ENCODE measurements at regions not wholly inside any gene's neighbourhood (a gene's known extent, or its start where the extent isn't known, plus 50 kb on each side); places are given as distances from the start of the nearest gene placed in this dataset.

- DNase-seq (ENCODE audit: low read depth in 3 of 3) = no peak
Measured at GRCh38 chr13:74043237-74043636, 91.0 kb downstream of the KLF12 start.

GRCh38 chr13:74040200-74040599, 94.0 kb downstream of the KLF12 start:
- DNase-seq (ENCODE audit: low read depth in 3 of 3) = peak in 1 of 3 experiments; percentile 16

- no peak for DNase-seq (ENCODE audit: low read depth in 3 of 3)
Measured at GRCh38 chr13:74039667-74040066, 94.5 kb downstream of the KLF12 start.

GRCh38 chr13:74039154-74039553, 95.0 kb downstream of the KLF12 start:
- DNase-seq (ENCODE audit: low read depth in 3 of 3) = no peak

DNA sequence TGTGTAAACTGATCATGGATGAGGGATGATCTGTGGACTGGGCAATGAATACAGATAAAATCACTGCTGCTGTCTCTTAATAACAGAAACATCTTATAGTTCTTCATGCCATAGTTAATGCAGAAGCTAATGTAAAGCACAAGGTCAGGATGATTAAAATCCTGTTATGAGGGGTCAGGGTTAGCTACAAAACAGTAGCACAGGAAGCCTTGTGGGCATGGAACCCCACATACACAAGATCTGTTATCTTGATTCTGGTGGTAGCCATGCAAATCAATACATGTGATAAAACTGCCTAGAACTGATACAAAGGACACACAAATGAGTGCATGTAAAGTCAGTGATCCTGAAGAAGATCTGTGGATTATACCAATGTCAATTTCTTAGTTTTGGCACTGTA, 96.4 kb downstream of the KLF12 start:
- no peak for DNase-seq (ENCODE audit: low read depth in 3 of 3)

GRCh38 chr13:74036373-74036772, 97.8 kb downstream of the KLF12 start:
- no peak for DNase-seq (ENCODE audit: low read depth in 3 of 3)

GRCh38 chr13:74035896-74036295, 98.3 kb downstream of the KLF12 start:
- DNase-seq (ENCODE audit: low read depth in 3 of 3) = no peak

GRCh38 chr13:74032325-74032724, 101.9 kb downstream of the KLF12 start:
- no peak for DNase-seq (ENCODE audit: low read depth in 3 of 3)

GRCh38 chr13:74027161-74027779, 106.9 kb downstream of the KLF12 start:
- no peak for DNase-seq (ENCODE audit: low read depth in 3 of 3)

DNA sequence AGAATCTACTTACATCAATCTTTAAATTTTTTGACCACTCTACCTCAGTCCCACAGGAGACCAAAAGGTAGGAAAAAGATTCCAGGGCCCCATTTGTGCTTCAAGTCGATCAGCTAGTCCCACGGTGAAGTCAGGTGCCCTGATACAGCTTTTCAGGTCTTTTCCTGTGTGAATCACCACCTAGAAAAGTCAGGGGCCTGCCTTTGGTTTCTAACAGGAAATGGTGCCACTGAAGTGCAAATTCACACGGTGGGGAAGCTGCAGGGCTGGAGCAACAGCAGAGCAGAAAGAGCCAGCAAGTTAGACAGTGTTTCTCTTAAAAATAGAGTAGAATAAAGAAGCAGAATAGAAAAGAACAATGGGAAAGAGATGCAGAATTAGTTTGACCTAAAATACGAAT, 107.5 kb downstream of the KLF12 start:
- DNase-seq (ENCODE audit: low read depth in 3 of 3) = peak; percentile 39 to 53 (median 47)

DNA sequence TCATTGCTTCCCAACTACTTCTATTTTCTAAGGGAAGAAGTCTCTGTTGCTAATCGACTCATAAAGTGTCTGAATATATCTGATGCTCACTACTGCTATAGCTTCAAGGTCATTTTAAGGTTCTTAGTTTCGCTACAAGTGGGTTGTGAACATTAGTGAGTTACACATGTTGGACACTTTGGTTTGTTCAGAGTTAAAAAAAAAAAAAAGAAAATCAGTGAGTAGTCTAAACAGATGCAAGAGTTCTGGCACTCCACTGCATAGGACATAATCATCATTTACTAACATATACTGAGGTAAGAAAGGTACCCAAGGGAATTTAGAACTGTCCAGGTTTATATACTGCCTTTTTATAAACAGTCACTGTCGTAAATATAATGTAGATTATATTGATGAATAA, 108.8 kb downstream of the KLF12 start:
- DNase-seq (ENCODE audit: low read depth in 3 of 3) = no peak

DNA sequence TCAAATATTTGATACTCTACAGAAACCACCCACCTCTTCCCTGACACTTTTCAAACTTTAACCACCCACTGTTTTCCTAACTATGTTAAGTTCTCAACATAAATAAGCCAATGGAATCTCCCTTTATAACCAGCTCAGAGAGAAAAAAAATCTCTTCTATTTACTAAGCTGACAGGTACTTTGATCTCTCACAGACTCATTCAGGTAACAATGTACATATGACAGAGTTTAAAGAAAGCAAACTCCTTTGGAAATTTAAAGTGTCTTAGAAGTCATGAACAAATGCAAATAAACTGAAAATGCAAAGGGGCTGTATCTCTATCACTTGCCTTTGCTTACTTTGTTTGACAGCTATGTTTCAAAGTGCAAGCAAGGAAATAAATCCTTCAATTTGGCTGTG, 109.3 kb downstream of the KLF12 start:
- DNase-seq (ENCODE audit: low read depth in 3 of 3) = no peak

DNA sequence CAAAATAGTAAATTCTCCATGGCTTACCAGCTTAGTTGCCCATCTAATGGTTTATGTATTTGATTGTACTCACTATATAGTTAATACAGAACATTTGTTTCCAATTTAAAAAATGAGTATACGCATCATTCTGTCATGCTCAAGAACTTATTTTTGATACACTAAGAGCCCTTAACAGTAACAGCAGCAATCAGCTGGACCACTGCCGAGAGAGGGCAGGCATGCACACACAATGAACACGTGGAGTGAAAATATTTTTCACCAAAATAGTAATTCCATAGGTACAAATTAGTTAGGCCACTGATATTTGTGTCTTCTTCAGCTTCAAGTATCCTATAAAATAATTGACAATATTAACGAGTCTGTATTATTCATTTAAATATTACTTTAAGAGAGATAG, 109.9 kb downstream of the KLF12 start:
- no peak for DNase-seq (ENCODE audit: low read depth in 3 of 3)

DNA sequence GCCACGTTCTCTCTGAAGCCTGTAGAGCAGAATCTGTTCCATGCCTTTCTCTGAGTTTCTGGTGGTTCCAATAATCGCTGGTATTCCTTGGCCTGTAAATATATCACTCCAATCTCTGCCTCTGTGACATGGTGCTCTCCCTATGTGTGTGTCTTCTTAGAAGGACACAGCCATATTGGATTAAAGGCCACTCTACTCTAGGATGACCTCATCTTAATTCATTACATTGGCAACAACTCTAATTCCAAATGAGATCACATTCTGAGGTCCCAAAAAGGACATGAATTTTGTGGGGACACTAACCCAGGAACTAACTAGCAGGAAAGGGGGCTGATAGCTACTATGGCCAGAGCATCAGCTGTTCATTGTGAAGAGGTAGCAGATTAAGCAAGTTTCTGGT, 110.7 kb downstream of the KLF12 start:
- DNase-seq (ENCODE audit: low read depth in 3 of 3) = no peak

DNA sequence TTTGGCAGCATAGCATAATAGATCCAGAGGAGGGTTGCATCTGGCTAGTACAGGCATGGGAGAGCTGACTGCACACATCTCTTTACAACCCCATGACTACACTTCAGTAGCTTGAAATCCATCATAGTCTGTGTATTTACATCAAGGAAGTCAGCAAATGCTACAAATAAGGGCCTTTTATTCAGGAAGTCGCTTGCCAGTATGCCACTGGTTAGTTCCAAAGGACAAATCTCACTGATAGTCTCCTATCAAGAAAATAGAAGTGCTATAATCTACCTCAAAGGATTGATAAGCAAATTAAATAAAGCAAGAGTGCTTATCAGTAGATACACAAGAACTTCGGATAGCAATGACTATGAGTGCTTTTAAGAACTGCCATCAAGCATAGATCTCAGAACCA, 112.7 kb downstream of the KLF12 start:
- DNase-seq (ENCODE audit: low read depth in 3 of 3) = no peak

- DNase-seq (ENCODE audit: low read depth in 3 of 3) = no peak
Measured at GRCh38 chr13:74018062-74018431, 116.2 kb downstream of the KLF12 start.

DNA sequence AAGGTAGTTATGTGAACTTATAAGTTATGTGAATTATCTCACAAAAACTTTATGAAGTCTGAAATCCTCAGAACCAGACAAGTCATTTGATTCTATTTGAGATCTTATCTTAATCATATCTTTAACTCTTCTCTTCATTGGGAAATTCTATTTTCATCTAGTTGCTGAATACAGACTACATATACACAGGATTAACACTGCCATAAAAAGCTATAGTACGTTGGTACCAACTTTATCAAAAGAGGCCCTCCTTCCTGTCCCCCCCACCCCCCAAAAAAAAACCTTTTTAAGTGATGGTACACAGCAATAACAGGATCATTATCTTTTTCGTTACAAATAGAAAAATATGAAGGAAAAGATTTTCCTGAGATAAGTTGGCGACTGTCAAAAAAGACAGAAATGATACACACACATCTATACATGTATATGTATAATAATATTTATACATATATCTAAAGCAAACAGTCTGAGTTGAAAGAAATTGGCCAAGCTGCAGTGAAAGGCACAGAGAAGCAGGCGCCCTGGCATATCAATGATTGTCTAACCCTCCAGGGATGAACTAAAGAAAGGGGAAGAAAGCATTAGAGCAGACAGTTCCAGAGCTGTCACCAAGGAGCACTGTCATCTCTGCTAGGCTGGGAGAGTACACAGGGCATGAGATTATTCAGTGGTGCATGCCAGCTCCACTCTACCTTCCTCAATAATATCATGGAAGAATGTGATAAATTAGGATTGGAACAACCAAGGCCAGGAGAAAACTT, 116.7 kb downstream of the KLF12 start:
- no peak for DNase-seq (ENCODE audit: low read depth in 3 of 3)

- DNase-seq (ENCODE audit: low read depth in 3 of 3) = no peak
Measured at GRCh38 chr13:74015137-74015536, 119.1 kb downstream of the KLF12 start.

DNA sequence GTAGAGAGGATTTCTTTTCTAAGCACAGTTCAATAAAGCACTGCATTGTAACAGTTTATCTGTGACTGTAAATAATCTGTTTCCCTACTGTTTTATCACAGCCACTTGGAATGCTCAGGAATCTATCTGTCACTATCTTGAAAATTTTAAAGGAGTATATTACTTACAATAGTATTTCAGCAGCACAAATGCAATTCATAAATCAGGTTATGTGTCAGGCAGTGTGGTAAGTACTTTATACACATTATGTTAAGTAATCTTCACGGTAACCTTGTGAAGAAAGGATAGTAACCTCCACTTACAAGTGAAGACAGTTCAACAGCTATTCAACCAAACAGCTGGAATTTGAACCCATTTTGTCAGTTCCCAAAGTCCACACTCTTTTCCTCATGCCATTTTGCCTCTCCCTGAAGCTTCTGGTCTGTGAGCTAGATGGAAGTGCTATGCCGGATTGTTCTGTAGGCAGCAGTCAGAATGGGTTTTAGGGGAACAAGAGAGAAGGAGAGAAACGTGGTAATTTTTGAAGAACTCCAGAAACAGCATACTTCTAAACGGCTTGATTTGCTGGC, 125.0 kb downstream of the KLF12 start:
- no peak for DNase-seq (ENCODE audit: low read depth in 3 of 3)

DNA sequence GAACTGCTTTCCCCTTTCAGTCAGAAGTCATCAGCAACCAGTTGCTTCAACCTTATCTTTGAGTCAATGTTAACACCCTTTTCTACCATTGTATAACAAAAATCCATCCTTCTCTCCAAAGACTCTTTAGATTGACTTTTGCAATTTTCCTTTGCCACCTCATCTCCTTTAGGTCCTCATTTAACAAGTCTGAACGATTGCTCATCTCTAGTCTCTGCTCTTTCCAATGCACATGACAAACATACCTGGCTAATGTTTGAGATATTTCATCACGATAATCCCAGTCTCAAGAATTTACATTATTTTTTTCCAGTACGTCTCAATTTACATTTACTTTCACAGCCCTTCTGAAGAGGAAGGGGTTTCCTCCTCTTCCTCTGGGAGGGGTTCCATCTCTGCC, 127.5 kb downstream of the KLF12 start:
- DNase-seq (ENCODE audit: low read depth in 3 of 3) = no peak

GRCh38 chr13:74005320-74006157, 128.7 kb downstream of the KLF12 start:
- no peak for DNase-seq (ENCODE audit: low read depth in 3 of 3)

- no peak for DNase-seq (ENCODE audit: low read depth in 3 of 3)
Measured at GRCh38 chr13:74004109-74004508, 130.1 kb downstream of the KLF12 start.

Measured in stimulated activated CD4-positive, alpha-beta T cell treated with anti-CD3 and anti-CD28 coated beads, TNF-alpha, amount 100 ng/mL, for 24 hours (primary cell).